Mesothelial cell of epicardium (in vitro differentiated cells): ENCODE measurements at regions not wholly inside any gene's neighbourhood (a gene's known extent, or its start where the extent isn't known, plus 50 kb on each side); places are given as distances from the start of the nearest gene placed in this dataset.

ENCODE experiments used
- DNase-seq, 2 experiments: peaks; one replicate each; pipeline ENCODE4 v3.0.0; 2021; ENCODE audit warnings: low spot score in 2 of 2; ENCODE audit not compliant: unreplicated experiment in 2 of 2
- H3K27ac Mint-ChIP-seq: 2 replicates; pipeline ENCODE4 v1.8.0; 2021; ENCODE audit warnings: mixed read lengths
- H3K27me3 Mint-ChIP-seq: 2 replicates; pipeline ENCODE4 v1.8.0; 2021; ENCODE audit warnings: low read depth, mixed read lengths
- H3K36me3 Mint-ChIP-seq: 2 replicates; pipeline ENCODE4 v1.8.0; 2021; ENCODE audit warnings: mixed read lengths
- H3K4me1 Mint-ChIP-seq: 2 replicates; pipeline ENCODE4 v1.8.0; 2021; ENCODE audit warnings: mixed read lengths
- H3K4me3 Mint-ChIP-seq: 2 replicates; pipeline ENCODE4 v1.8.0; 2021; ENCODE audit warnings: mild to moderate bottlenecking, moderate library complexity, mixed read lengths
- H3K9me3 Mint-ChIP-seq: 2 replicates; pipeline ENCODE4 v1.8.0; 2021; ENCODE audit warnings: mixed read lengths
- CTCF ChIP-seq: fragments of 200-600 bp; sonication (generic); IDR thresholded peaks from one replicate; pipeline ENCODE4 v1.5.0; 2021; ENCODE audit warnings: antibody characterized with exemption; ENCODE audit not compliant: unreplicated experiment

GRCh38 chr13:50370303-50370950, 355.2 kb downstream of the KCNRG start:
- Mint-ChIP-seq H3K9me3 (no peaks in the 10 kb centered on the region), H3K36me3 (no peaks in the 10 kb centered on the region), H3K4me3 (no peak overlapping the region), H3K27ac (no peak overlapping the region), H3K27me3 (no peaks in the 10 kb centered on the region), H3K4me1 (peaks cover 12% of the 10 kb centered on the region)
- TF ChIP-seq CTCF: no peak
- DNase-seq: no peak

GRCh38 chr13:50374517-50374916, 359.3 kb downstream of the KCNRG start:
- no peak for TF ChIP-seq CTCF
- H3K4me3 Mint-ChIP-seq: no peak overlapping the region
- no peaks in the 10 kb centered on the region for H3K36me3 Mint-ChIP-seq
- no peak overlapping the region for H3K27ac Mint-ChIP-seq
- no peaks in the 10 kb centered on the region for H3K27me3 Mint-ChIP-seq
- no peaks in the 10 kb centered on the region for H3K4me1 Mint-ChIP-seq
- DNase-seq: no peak
- H3K9me3 Mint-ChIP-seq: no peaks in the 10 kb centered on the region

DNA sequence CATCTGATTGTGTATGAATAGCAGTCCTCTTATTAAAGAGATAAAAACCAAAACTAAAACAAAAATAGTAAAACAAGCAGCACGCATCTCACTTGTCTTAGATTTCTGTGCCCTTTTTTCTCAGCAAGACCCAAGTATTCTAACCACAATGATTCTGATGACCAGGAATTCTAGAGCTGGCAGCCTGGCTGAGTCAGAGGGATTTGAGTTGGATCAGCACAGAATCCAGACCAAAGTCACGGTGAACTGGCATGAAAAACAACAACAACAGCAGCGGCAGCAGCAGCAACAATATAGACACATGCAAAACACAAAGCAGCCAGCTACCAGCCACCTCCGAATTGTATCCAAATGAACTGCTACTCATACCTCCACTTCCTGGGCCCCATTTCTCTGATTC, 360.5 kb downstream of the KCNRG start:
- no peak for DNase-seq
- H3K27ac Mint-ChIP-seq: no peak overlapping the region
- H3K4me3 Mint-ChIP-seq: no peak overlapping the region
- peaks cover 10% of the 10 kb centered on the region for H3K9me3 Mint-ChIP-seq
- H3K27me3 Mint-ChIP-seq: no peaks in the 10 kb centered on the region
- TF ChIP-seq CTCF: no peak
- no peaks in the 10 kb centered on the region for H3K4me1 Mint-ChIP-seq
- H3K36me3 Mint-ChIP-seq: peaks cover 5% of the 10 kb centered on the region

DNA sequence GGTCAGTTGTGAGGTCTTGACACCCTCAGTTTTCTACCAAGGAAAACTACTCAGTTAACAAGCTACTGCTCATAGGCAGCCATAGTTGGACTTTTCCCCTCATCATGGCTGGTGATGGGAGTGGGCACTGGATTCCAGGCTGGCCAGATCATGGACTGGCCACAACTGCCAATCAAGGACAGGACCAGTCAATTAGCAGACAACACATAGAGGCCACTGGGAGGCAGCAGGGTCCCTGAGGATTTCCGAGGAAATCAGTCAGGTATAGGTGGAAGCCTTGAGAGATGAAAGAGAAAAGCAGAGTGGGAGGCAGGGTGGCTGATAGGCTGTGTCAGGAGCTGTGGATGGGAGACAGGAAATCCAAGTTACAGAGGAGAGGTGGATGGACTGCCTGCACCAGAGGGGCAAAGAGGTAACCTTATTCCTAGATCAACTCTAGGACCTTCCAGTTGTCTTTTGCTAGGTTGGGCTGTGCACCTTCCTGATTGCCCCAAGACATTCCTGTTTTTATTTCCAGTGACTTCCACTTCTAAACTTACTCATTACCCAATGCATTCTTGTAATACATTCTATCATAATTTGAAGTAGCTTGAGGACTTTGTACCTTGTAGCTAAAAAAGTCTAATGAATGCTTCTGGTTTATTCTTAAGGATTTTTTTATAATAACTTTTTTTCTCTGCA, 361.8 kb downstream of the KCNRG start:
- TF ChIP-seq CTCF: no peak
- Mint-ChIP-seq H3K9me3 (peaks cover 17% of the 10 kb centered on the region), H3K27me3 (no peaks in the 10 kb centered on the region), H3K36me3 (peaks cover 11% of the 10 kb centered on the region), H3K4me1 (no peaks in the 10 kb centered on the region), H3K27ac (no peak overlapping the region), H3K4me3 (no peak overlapping the region)
- DNase-seq: no peak

- Mint-ChIP-seq H3K9me3 (peaks cover 17% of the 10 kb centered on the region), H3K27me3 (no peaks in the 10 kb centered on the region), H3K27ac (no peak overlapping the region), H3K4me1 (no peaks in the 10 kb centered on the region), H3K4me3 (no peak overlapping the region), H3K36me3 (peaks cover 11% of the 10 kb centered on the region)
- TF ChIP-seq CTCF: no peak
- no peak for DNase-seq
Observed at GRCh38 chr13:50377726-50378270, 362.6 kb downstream of the KCNRG start.
